ENCODE measurements at regions not wholly inside any gene's neighbourhood (a gene's known extent, or its start where the extent isn't known, plus 50 kb on each side); places are given as distances from the start of the nearest gene placed in this dataset.

DNA sequence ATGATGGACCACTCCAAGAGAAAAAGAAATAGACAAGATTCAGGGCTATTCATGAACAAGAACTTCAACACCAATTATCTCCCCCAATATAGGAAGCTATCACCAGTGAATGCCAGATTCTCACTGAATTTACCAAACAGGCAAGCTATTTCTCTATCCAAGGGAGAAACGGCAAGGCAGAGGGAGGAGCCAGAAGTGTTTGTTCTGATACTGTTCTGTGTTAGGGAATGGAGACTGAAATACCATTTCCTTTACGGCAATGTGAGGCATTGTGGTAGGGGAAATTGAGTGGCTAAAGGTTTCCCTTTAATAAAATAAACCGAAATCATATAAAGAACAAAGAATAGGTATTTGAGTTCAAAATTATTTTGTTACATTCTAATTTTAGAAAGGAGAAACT lies 68.0 kb upstream of the ALDH1A1 start:
- no peak overlapping the region for H3K27ac ChIP-seq
- TF ChIP-seq EP300 (IDR thresholded peaks at IDR 0.05), result no peak
- TF ChIP-seq, protein P1, sequence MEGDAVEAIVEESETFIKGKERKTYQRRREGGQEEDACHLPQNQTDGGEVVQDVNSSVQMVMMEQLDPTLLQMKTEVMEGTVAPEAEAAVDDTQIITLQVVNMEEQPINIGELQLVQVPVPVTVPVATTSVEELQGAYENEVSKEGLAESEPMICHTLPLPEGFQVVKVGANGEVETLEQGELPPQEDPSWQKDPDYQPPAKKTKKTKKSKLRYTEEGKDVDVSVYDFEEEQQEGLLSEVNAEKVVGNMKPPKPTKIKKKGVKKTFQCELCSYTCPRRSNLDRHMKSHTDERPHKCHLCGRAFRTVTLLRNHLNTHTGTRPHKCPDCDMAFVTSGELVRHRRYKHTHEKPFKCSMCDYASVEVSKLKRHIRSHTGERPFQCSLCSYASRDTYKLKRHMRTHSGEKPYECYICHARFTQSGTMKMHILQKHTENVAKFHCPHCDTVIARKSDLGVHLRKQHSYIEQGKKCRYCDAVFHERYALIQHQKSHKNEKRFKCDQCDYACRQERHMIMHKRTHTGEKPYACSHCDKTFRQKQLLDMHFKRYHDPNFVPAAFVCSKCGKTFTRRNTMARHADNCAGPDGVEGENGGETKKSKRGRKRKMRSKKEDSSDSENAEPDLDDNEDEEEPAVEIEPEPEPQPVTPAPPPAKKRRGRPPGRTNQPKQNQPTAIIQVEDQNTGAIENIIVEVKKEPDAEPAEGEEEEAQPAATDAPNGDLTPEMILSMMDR (IDR thresholded peaks at IDR 0.05), result no peak
- TF ChIP-seq POLR2A (IDR thresholded peaks at IDR 0.05), result no peak
- H3K27me3 ChIP-seq, result no peaks in the 10 kb centered on the region
- WGBS, 2 donors, result 69 to 82% methylated on average over 3 of the region's 3 CpGs
- DNase-seq (ENCODE audit: low spot score in 2 of 2), result no peak
- H3K4me1 ChIP-seq, result peaks cover 0 to 10% (median 0%) of the 10 kb centered on the region in 4 donors
- H3K36me3 ChIP-seq, result no peaks in the 10 kb centered on the region
- H3K9me3 ChIP-seq, result peaks cover 0 to 11% (median 3%) of the 10 kb centered on the region in 4 donors
- no peak overlapping the region for H3K4me3 ChIP-seq

DNA sequence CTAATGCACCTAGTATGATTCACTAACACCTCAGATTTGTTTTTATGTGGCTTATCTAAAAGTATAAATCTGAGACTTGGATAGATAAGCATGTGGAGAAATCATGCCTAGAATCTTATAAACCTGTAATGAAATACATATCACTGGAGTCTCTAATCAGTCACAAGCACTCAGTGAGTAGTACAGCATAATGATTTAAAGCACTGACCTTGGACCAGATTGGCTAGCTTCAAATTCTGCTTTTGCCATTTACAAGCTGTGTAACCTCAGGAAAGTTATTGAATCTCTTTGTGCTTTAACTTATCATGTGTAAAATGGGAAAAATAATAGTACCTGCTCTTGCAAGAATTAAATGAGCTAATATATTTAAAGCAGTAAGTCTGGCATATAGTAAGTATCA lies 61.2 kb upstream of the ALDH1A1 start:
- Histone ChIP-seq H3K9me3 (peaks cover 0 to 11% (median 3%) of the 10 kb centered on the region in 4 donors), H3K36me3 (no peaks in the 10 kb centered on the region), H3K4me1 (peaks cover 0 to 7% (median 0%) of the 10 kb centered on the region in 4 donors), H3K4me3 (no peak overlapping the region), H3K27ac (no peak overlapping the region), H3K27me3 (no peaks in the 10 kb centered on the region)
- TF ChIP-seq EP300 (IDR thresholded peaks at IDR 0.05) (no peak), POLR2A (IDR thresholded peaks at IDR 0.05) (no peak)
- TF ChIP-seq, protein P1 (IDR thresholded peaks at IDR 0.05), result no peak
- DNase-seq (ENCODE audit: low spot score in 2 of 2), result no peak

DNA sequence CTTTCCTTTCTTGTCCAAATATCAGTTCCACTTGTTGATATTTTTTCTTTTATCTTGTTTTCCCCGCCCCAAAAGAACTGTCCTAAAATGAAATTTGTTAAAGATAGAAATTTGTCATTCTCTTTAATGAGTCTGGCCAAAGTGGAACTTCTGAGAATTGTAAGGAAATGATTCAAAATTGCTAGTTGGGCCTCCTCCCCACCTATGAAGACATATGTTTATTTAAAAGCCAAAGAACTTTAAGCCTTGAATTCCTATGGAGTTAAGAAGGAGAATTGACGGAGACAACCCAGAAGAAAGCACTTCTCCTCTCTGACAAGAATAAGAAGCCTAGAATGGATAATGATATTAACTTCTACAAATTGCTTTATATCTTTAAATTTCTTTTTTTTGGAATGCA lies 59.1 kb upstream of the ALDH1A1 start:
- TF ChIP-seq POLR2A (IDR thresholded peaks at IDR 0.05) (no peak), EP300 (IDR thresholded peaks at IDR 0.05) (no peak)
- TF ChIP-seq, protein P1 (IDR thresholded peaks at IDR 0.05), result no peak
- Histone ChIP-seq H3K36me3 (no peaks in the 10 kb centered on the region), H3K4me3 (no peak overlapping the region), H3K4me1 (peaks cover 0 to 7% (median 0%) of the 10 kb centered on the region in 4 donors), H3K9me3 (no peaks in the 10 kb centered on the region), H3K27ac (peak overlapping the region in 1 of 4 donors; percentile 41), H3K27me3 (no peaks in the 10 kb centered on the region)
- WGBS, 2 donors, result 76 to 82% methylated on average over 2 of the region's 2 CpGs
- no peak for DNase-seq (ENCODE audit: low spot score in 2 of 2)

DNA sequence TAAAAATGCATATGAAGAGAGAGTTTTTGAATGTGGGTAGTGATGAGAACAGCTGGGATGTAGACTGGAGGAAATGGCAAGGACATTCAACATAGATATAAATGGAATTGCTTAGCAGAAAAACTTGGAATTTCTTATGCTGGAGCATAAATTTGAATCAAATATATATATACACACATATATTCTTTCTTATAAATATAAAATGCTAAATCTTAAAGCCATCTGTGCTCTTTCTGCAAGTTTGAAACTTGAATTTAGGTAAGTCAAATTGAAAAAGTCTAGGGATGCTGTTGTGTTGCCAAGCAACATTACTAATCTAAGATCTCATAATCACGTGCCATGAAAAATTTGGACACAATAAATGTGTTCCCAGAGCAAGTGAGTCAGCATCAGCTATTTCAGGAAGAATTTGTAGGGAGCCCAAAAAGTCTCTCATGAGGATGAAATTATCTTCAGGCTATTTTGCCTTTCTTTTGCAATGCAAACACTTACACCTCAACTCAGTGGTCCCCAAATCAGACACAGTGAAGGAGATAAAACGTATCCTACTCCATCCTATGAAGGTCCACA lies 58.4 kb upstream of the ALDH1A1 start:
- no peaks in the 10 kb centered on the region for H3K36me3 ChIP-seq
- no peak overlapping the region for H3K4me3 ChIP-seq
- 48 to 54% methylated on average over 2 of the region's 2 CpGs for WGBS, 2 donors
- peak in 1 of 2 donors; percentile 64 for TF ChIP-seq EP300 (IDR thresholded peaks at IDR 0.05)
- TF ChIP-seq, protein P1 (IDR thresholded peaks at IDR 0.05), result no peak
- no peak for TF ChIP-seq POLR2A (IDR thresholded peaks at IDR 0.05)
- peaks cover 0 to 7% (median 0%) of the 10 kb centered on the region in 4 donors for H3K4me1 ChIP-seq
- H3K27ac ChIP-seq, result peak overlapping the region in 1 of 4 donors; percentile 41
- no peaks in the 10 kb centered on the region for H3K27me3 ChIP-seq
- peak in 1 of 2 donors; percentile 31 for DNase-seq (ENCODE audit: low spot score in 2 of 2)
- H3K9me3 ChIP-seq, result no peaks in the 10 kb centered on the region

DNA sequence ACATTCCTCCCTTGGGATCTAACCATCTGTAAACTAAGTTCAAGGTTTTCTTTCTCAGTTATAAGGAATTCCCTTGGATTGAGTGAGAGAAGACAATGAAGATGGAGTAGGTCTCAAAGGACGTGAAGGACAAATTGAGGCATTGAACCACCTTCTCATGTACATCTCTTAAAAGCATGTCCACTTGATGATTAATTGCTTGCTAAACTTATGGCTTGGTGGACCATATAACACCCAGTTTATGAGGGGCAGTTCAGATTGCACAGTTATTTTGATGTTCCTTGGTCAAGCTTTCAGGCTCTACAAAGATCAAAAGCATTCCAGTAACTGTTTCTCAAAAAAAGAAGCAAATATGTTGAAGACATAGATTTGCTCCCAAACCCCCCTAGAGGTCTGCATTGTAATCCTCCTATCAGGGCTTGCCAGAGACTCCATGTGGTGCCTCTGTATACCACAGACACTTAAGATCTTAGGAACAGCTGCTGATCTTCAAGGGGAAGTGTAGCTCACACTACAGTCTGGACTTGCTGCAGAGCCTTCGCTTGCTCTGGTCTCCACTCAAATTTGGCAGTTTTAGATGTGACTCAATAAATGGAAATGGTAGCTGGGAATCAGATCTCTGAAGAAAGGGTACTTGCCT lies 56.9 kb upstream of the ALDH1A1 start:
- Histone ChIP-seq H3K27me3 (no peaks in the 10 kb centered on the region), H3K4me3 (no peak overlapping the region), H3K27ac (no peak overlapping the region), H3K9me3 (no peaks in the 10 kb centered on the region), H3K4me1 (peaks cover 0 to 7% (median 0%) of the 10 kb centered on the region in 4 donors), H3K36me3 (no peaks in the 10 kb centered on the region)
- TF ChIP-seq POLR2A (IDR thresholded peaks at IDR 0.05), result no peak
- no peak for TF ChIP-seq EP300 (IDR thresholded peaks at IDR 0.05)
- TF ChIP-seq, protein P1 (IDR thresholded peaks at IDR 0.05), result no peak
- no peak for DNase-seq (ENCODE audit: low spot score in 2 of 2)
- 95 to 97% methylated on average over 2 of the region's 2 CpGs for WGBS, 2 donors
